SU-DHL-6 (cell line): ENCODE measurements at regions not wholly inside any gene's neighbourhood (a gene's known extent, or its start where the extent isn't known, plus 50 kb on each side); places are given as distances from the start of the nearest gene placed in this dataset.

Experiments used
- CTCF ChIP-seq: fragments of 200-600 bp; sonication (generic); IDR thresholded peaks from one replicate; pipeline ENCODE4 v1.5.1; 2017; ENCODE audit warnings: antibody characterized with exemption, mild to moderate bottlenecking, low read length, moderate library complexity; ENCODE audit not compliant: insufficient read depth, poor library complexity, severe bottlenecking
- EZH2phosphoT487 ChIP-seq: fragments of 200-600 bp; sonication (generic), shearing (Covaris generic); conservative IDR thresholded peaks from 2 replicates; pipeline ENCODE4 v1.6.1; 2018; ENCODE audit warnings: mild to moderate bottlenecking, antibody characterized with exemption, low read length, moderate library complexity, mixed read lengths

GRCh38 chr3:104127830-104128229, 1238.9 kb upstream of the ALCAM start:
- no peak for TF ChIP-seq CTCF
- no peak for TF ChIP-seq EZH2phosphoT487
